ENCODE measurements at regions not wholly inside any gene's neighbourhood (a gene's known extent, or its start where the extent isn't known, plus 50 kb on each side); places are given as distances from the start of the nearest gene placed in this dataset.

DNA sequence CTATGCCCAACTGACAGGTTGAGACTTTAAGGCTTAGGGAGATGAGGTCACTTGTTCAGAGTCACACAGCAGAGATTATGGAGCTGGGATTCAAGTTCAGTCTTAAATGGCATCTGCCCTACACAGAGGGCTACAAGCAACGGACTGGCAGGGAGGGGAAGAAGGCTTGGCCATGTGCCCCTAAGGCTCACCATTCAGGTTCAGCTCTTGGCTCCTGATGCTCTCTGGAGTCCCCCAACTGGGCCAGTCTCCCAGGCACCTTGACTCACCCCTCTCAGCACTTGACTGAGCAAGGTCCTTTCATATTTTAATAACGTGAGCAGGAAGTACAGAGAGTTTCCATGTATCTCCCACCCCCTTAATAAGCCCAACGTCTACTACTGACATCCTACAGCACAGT, 71.4 kb upstream of the MAFB start:
- TF ChIP-seq, protein P1, sequence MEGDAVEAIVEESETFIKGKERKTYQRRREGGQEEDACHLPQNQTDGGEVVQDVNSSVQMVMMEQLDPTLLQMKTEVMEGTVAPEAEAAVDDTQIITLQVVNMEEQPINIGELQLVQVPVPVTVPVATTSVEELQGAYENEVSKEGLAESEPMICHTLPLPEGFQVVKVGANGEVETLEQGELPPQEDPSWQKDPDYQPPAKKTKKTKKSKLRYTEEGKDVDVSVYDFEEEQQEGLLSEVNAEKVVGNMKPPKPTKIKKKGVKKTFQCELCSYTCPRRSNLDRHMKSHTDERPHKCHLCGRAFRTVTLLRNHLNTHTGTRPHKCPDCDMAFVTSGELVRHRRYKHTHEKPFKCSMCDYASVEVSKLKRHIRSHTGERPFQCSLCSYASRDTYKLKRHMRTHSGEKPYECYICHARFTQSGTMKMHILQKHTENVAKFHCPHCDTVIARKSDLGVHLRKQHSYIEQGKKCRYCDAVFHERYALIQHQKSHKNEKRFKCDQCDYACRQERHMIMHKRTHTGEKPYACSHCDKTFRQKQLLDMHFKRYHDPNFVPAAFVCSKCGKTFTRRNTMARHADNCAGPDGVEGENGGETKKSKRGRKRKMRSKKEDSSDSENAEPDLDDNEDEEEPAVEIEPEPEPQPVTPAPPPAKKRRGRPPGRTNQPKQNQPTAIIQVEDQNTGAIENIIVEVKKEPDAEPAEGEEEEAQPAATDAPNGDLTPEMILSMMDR (IDR thresholded peaks at IDR 0.05; ENCODE audit: low read depth, low read length): no peak
- no peak for TF ChIP-seq EZH2phosphoT487 (IDR thresholded peaks at IDR 0.05; ENCODE audit: low read depth)

Data from OCI-LY3 (cell line).